KG1 (cell line): ENCODE measurements at regions not wholly inside any gene's neighbourhood (a gene's known extent, or its start where the extent isn't known, plus 50 kb on each side); places are given as distances from the start of the nearest gene placed in this dataset.
"Not testable (repeated sequence)": the region's sequence is repeated elsewhere in the genome, so short reads cannot be mapped to it uniquely, and the experiment has no call there.

Source experiments
- DNase-seq: peaks from one replicate; lab custom pipeline; 2025; lab: John Stamatoyannopoulos, UW

GRCh38 chr12:75672200-75672599 is 160.8 kb upstream of the KRR1 start:
- no peak for DNase-seq

GRCh38 chr12:75670216-75670615 is 158.8 kb upstream of the KRR1 start:
- no peak for DNase-seq

GRCh38 chr12:75666939-75667334 is 155.5 kb upstream of the KRR1 start:
- no peak for DNase-seq

- no peak for DNase-seq
These were observed 154.9 kb upstream of the KRR1 start for GRCh38 chr12:75666126-75666938.

- DNase-seq = no peak
These were observed 153.8 kb upstream of the KRR1 start for GRCh38 chr12:75665216-75665615.

- no peak for DNase-seq
These were observed 151.2 kb upstream of the KRR1 start for GRCh38 chr12:75662511-75663159.

- DNase-seq = no peak
These were observed 150.5 kb upstream of the KRR1 start for GRCh38 chr12:75661908-75662307.

GRCh38 chr12:75660805-75661404 is 149.5 kb upstream of the KRR1 start:
- no peak for DNase-seq

- DNase-seq = no peak
These were observed 148.7 kb upstream of the KRR1 start for GRCh38 chr12:75660107-75660530.

- no peak for DNase-seq
These were observed 147.8 kb upstream of the KRR1 start for GRCh38 chr12:75658901-75659823.

- no peak for DNase-seq
These were observed 146.9 kb upstream of the KRR1 start for GRCh38 chr12:75658286-75658685.

GRCh38 chr12:75657831-75658230 is 146.4 kb upstream of the KRR1 start:
- DNase-seq = no peak

GRCh38 chr12:75657354-75657753 is 145.9 kb upstream of the KRR1 start:
- DNase-seq = not testable (repeated sequence)

GRCh38 chr12:75656648-75657047 is 145.2 kb upstream of the KRR1 start:
- DNase-seq = no peak

- no peak for DNase-seq
These were observed 144.8 kb upstream of the KRR1 start for GRCh38 chr12:75656210-75656609.

GRCh38 chr12:75655315-75655806 is 144.0 kb upstream of the KRR1 start:
- no peak for DNase-seq

GRCh38 chr12:75651342-75651695 is 139.9 kb upstream of the KRR1 start:
- no peak for DNase-seq

GRCh38 chr12:75650595-75651341 is 139.4 kb upstream of the KRR1 start:
- no peak for DNase-seq

- no peak for DNase-seq
These were observed 138.7 kb upstream of the KRR1 start for GRCh38 chr12:75650100-75650499.

- no peak for DNase-seq
These were observed 137.4 kb upstream of the KRR1 start for GRCh38 chr12:75648856-75649255.
